T-helper 2 cell treated with Interferon-gamma antibody and Interleukin-4, amounts not matched to agents 5 μg/mL and 100 μg/mL, for 36 hours (primary cell): ENCODE measurements at regions not wholly inside any gene's neighbourhood (a gene's known extent, or its start where the extent isn't known, plus 50 kb on each side); places are given as distances from the start of the nearest gene placed in this dataset.

Experiments
- DNase-seq: peaks from one replicate; pipeline ENCODE4 v3.0.0; 2021; ENCODE audit warnings: low spot score
- H3K27ac Mint-ChIP-seq: one replicate; pipeline ENCODE4 v1.8.0; 2021; ENCODE audit warnings: mild to moderate bottlenecking, mixed read lengths
- H3K27me3 Mint-ChIP-seq: one replicate; pipeline ENCODE4 v1.8.0; 2021; ENCODE audit warnings: low read depth, mixed read lengths
- H3K36me3 Mint-ChIP-seq: one replicate; pipeline ENCODE4 v1.8.0; 2021; ENCODE audit warnings: low read depth, mixed read lengths
- H3K4me1 Mint-ChIP-seq: one replicate; pipeline ENCODE4 v1.8.0; 2021; ENCODE audit warnings: low read depth, mixed read lengths
- H3K4me3 Mint-ChIP-seq: one replicate; pipeline ENCODE4 v1.8.0; 2022; ENCODE audit warnings: mild to moderate bottlenecking, moderate library complexity, mixed read lengths
- H3K9me3 Mint-ChIP-seq: one replicate; pipeline ENCODE4 v1.8.0; 2021; ENCODE audit warnings: mixed read lengths

- Mint-ChIP-seq H3K4me3 (no peak overlapping the region), H3K27ac (no peak overlapping the region), H3K4me1 (peaks cover 47% of the 10 kb centered on the region), H3K27me3 (no peaks in the 10 kb centered on the region), H3K36me3 (peaks cover 32% of the 10 kb centered on the region), H3K9me3 (peaks cover 27% of the 10 kb centered on the region)
- no peak for DNase-seq
Observed at GRCh38 chr2:181114021-181114420, 133.6 kb downstream of the UBE2E3 start.

- no peak for DNase-seq
- Mint-ChIP-seq H3K27ac (no peak overlapping the region), H3K36me3 (peaks cover 35% of the 10 kb centered on the region), H3K4me1 (peaks cover 41% of the 10 kb centered on the region), H3K27me3 (no peaks in the 10 kb centered on the region), H3K4me3 (no peak overlapping the region), H3K9me3 (peaks cover 22% of the 10 kb centered on the region)
Observed at GRCh38 chr2:181116261-181116660, 135.9 kb downstream of the UBE2E3 start.

GRCh38 chr2:181117206-181117925, 137.0 kb downstream of the UBE2E3 start:
- Mint-ChIP-seq H3K27me3 (no peaks in the 10 kb centered on the region), H3K9me3 (peaks cover 24% of the 10 kb centered on the region), H3K4me1 (peaks cover 48% of the 10 kb centered on the region), H3K4me3 (no peak overlapping the region), H3K27ac (no peak overlapping the region), H3K36me3 (peaks cover 37% of the 10 kb centered on the region)
- no peak for DNase-seq

- H3K9me3 Mint-ChIP-seq, result peaks cover 19% of the 10 kb centered on the region
- no peak overlapping the region for H3K4me3 Mint-ChIP-seq
- H3K36me3 Mint-ChIP-seq, result peaks cover 36% of the 10 kb centered on the region
- H3K27ac Mint-ChIP-seq, result no peak overlapping the region
- no peak for DNase-seq
- H3K27me3 Mint-ChIP-seq, result no peaks in the 10 kb centered on the region
- H3K4me1 Mint-ChIP-seq, result peaks cover 60% of the 10 kb centered on the region
Observed at GRCh38 chr2:181120625-181121024, 140.2 kb downstream of the UBE2E3 start.

GRCh38 chr2:181121996-181122395, 141.6 kb downstream of the UBE2E3 start:
- H3K4me1 Mint-ChIP-seq, result peaks cover 65% of the 10 kb centered on the region
- no peak overlapping the region for H3K27ac Mint-ChIP-seq

GRCh38 chr2:181122601-181123000, 142.2 kb downstream of the UBE2E3 start:
- no peak overlapping the region for H3K27ac Mint-ChIP-seq
- H3K36me3 Mint-ChIP-seq, result peaks cover 35% of the 10 kb centered on the region
- peaks cover 19% of the 10 kb centered on the region for H3K9me3 Mint-ChIP-seq
- no peak for DNase-seq
- peaks cover 64% of the 10 kb centered on the region for H3K4me1 Mint-ChIP-seq
- peak overlapping the region; percentile 5 for H3K4me3 Mint-ChIP-seq
- no peaks in the 10 kb centered on the region for H3K27me3 Mint-ChIP-seq

More at GRCh38 chr2:181121996-181122395, 141.6 kb downstream of the UBE2E3 start:
- peaks cover 19% of the 10 kb centered on the region for H3K9me3 Mint-ChIP-seq
- H3K36me3 Mint-ChIP-seq, result peaks cover 38% of the 10 kb centered on the region
- DNase-seq, result no peak
- H3K27me3 Mint-ChIP-seq, result no peaks in the 10 kb centered on the region
- H3K4me3 Mint-ChIP-seq, result no peak overlapping the region

- peaks cover 11% of the 10 kb centered on the region for H3K9me3 Mint-ChIP-seq
- H3K36me3 Mint-ChIP-seq, result peaks cover 34% of the 10 kb centered on the region
- no peaks in the 10 kb centered on the region for H3K27me3 Mint-ChIP-seq
- peaks cover 63% of the 10 kb centered on the region for H3K4me1 Mint-ChIP-seq
- H3K4me3 Mint-ChIP-seq, result peak overlapping the region; percentile 85
- peak overlapping the region; percentile 95 for H3K27ac Mint-ChIP-seq
- peak; percentile 76 for DNase-seq
Observed at GRCh38 chr2:181123798-181124231, 143.4 kb downstream of the UBE2E3 start.

GRCh38 chr2:181124497-181124896, 144.1 kb downstream of the UBE2E3 start:
- Mint-ChIP-seq H3K27me3 (no peaks in the 10 kb centered on the region), H3K36me3 (peaks cover 31% of the 10 kb centered on the region), H3K4me3 (peak overlapping the region; percentile 85), H3K4me1 (peaks cover 65% of the 10 kb centered on the region), H3K27ac (peak overlapping the region; percentile 95), H3K9me3 (peaks cover 7% of the 10 kb centered on the region)
- DNase-seq, result no peak

- H3K4me1 Mint-ChIP-seq, result peaks cover 67% of the 10 kb centered on the region
- H3K27ac Mint-ChIP-seq, result peak overlapping the region; percentile 95
- H3K4me3 Mint-ChIP-seq, result peak overlapping the region; percentile 85
- H3K9me3 Mint-ChIP-seq, result peaks cover 7% of the 10 kb centered on the region
- no peaks in the 10 kb centered on the region for H3K27me3 Mint-ChIP-seq
- DNase-seq, result no peak
- peaks cover 32% of the 10 kb centered on the region for H3K36me3 Mint-ChIP-seq
Observed at GRCh38 chr2:181125359-181125758, 145.0 kb downstream of the UBE2E3 start.

GRCh38 chr2:181126311-181126868, 146.0 kb downstream of the UBE2E3 start:
- Mint-ChIP-seq H3K4me3 (peak overlapping the region; percentile 85), H3K9me3 (peaks cover under 1% of the 10 kb centered on the region), H3K36me3 (peaks cover 26% of the 10 kb centered on the region), H3K4me1 (peaks cover 65% of the 10 kb centered on the region), H3K27me3 (no peaks in the 10 kb centered on the region), H3K27ac (peak overlapping the region; percentile 95)
- no peak for DNase-seq

GRCh38 chr2:181128199-181128598, 147.8 kb downstream of the UBE2E3 start:
- Mint-ChIP-seq H3K27me3 (no peaks in the 10 kb centered on the region), H3K4me3 (peak overlapping the region; percentile 60), H3K27ac (peak overlapping the region; percentile 79), H3K4me1 (peaks cover 66% of the 10 kb centered on the region), H3K36me3 (peaks cover 30% of the 10 kb centered on the region), H3K9me3 (no peaks in the 10 kb centered on the region)
- no peak for DNase-seq

GRCh38 chr2:181129364-181130056, 149.1 kb downstream of the UBE2E3 start:
- peaks cover 66% of the 10 kb centered on the region for H3K4me1 Mint-ChIP-seq

GRCh38 chr2:181130686-181131085, 150.3 kb downstream of the UBE2E3 start:
- Mint-ChIP-seq H3K27ac (peak overlapping the region; percentile 89), H3K4me3 (peak overlapping the region; percentile 84), H3K27me3 (no peaks in the 10 kb centered on the region), H3K36me3 (peaks cover 49% of the 10 kb centered on the region), H3K9me3 (peaks cover 13% of the 10 kb centered on the region), H3K4me1 (peaks cover 60% of the 10 kb centered on the region)
- DNase-seq, result no peak

More at GRCh38 chr2:181129364-181130056, 149.1 kb downstream of the UBE2E3 start:
- Mint-ChIP-seq H3K36me3 (peaks cover 41% of the 10 kb centered on the region), H3K4me3 (peak overlapping the region; percentile 52), H3K27me3 (no peaks in the 10 kb centered on the region), H3K27ac (peak overlapping the region; percentile 72), H3K9me3 (peaks cover 8% of the 10 kb centered on the region)
- DNase-seq, result no peak

GRCh38 chr2:181131584-181131983, 151.2 kb downstream of the UBE2E3 start:
- no peak for DNase-seq
- Mint-ChIP-seq H3K9me3 (peaks cover 19% of the 10 kb centered on the region), H3K4me3 (peak overlapping the region; percentile 84), H3K4me1 (peaks cover 56% of the 10 kb centered on the region), H3K27ac (peak overlapping the region; percentile 89), H3K27me3 (no peaks in the 10 kb centered on the region), H3K36me3 (peaks cover 53% of the 10 kb centered on the region)
